ENCODE measurements at regions not wholly inside any gene's neighbourhood (a gene's known extent, or its start where the extent isn't known, plus 50 kb on each side); places are given as distances from the start of the nearest gene placed in this dataset.
"Not testable (repeated sequence)": the region's sequence is repeated elsewhere in the genome, so short reads cannot be mapped to it uniquely, and the experiment has no call there.

- H3K36me3 ChIP-seq (ENCODE audit: insufficient read depth, low read depth, low read length): no peaks in the 10 kb centered on the region
- H3K9me3 ChIP-seq (ENCODE audit: insufficient read depth, low read depth, low read length): no peaks in the 10 kb centered on the region
- no peak overlapping the region for H3K4me3 ChIP-seq (ENCODE audit: low read length)
- H3K4me1 ChIP-seq (ENCODE audit: insufficient read depth, low read length): no peaks in the 10 kb centered on the region
- H3K9ac ChIP-seq (ENCODE audit: low read depth, low read length): no peak overlapping the region
- H3K27ac ChIP-seq (ENCODE audit: low read length): no peak overlapping the region
- no peaks in the 10 kb centered on the region for H3K27me3 ChIP-seq (ENCODE audit: insufficient read depth, low read length)
Measured at GRCh38 chr2:145802133-145802532, 1282.2 kb upstream of the ZEB2 start.

- Histone ChIP-seq H3K27ac (ENCODE audit: low read length) (no peak overlapping the region), H3K9ac (ENCODE audit: low read depth, low read length) (no peak overlapping the region), H3K4me1 (ENCODE audit: insufficient read depth, low read length) (no peaks in the 10 kb centered on the region), H3K4me3 (ENCODE audit: low read length) (no peak overlapping the region), H3K36me3 (ENCODE audit: insufficient read depth, low read depth, low read length) (no peaks in the 10 kb centered on the region), H3K27me3 (ENCODE audit: insufficient read depth, low read length) (no peaks in the 10 kb centered on the region), H3K9me3 (ENCODE audit: insufficient read depth, low read depth, low read length) (no peaks in the 10 kb centered on the region)
Measured at GRCh38 chr2:145801210-145801609, 1281.3 kb upstream of the ZEB2 start.

GRCh38 chr2:145800151-145801091 lies 1280.5 kb upstream of the ZEB2 start:
- H3K4me3 ChIP-seq (ENCODE audit: low read length): no peak overlapping the region
- no peaks in the 10 kb centered on the region for H3K4me1 ChIP-seq (ENCODE audit: insufficient read depth, low read length)
- H3K36me3 ChIP-seq (ENCODE audit: insufficient read depth, low read depth, low read length): no peaks in the 10 kb centered on the region
- no peak overlapping the region for H3K27ac ChIP-seq (ENCODE audit: low read length)
- H3K27me3 ChIP-seq (ENCODE audit: insufficient read depth, low read length): no peaks in the 10 kb centered on the region
- H3K9ac ChIP-seq (ENCODE audit: low read depth, low read length): no peak overlapping the region
- no peaks in the 10 kb centered on the region for H3K9me3 ChIP-seq (ENCODE audit: insufficient read depth, low read depth, low read length)

GRCh38 chr2:145799595-145800108 lies 1279.7 kb upstream of the ZEB2 start:
- Histone ChIP-seq H3K36me3 (ENCODE audit: insufficient read depth, low read depth, low read length) (no peaks in the 10 kb centered on the region), H3K9ac (ENCODE audit: low read depth, low read length) (no peak overlapping the region), H3K27ac (ENCODE audit: low read length) (no peak overlapping the region), H3K27me3 (ENCODE audit: insufficient read depth, low read length) (no peaks in the 10 kb centered on the region), H3K4me1 (ENCODE audit: insufficient read depth, low read length) (no peaks in the 10 kb centered on the region), H3K4me3 (ENCODE audit: low read length) (no peak overlapping the region), H3K9me3 (ENCODE audit: insufficient read depth, low read depth, low read length) (no peaks in the 10 kb centered on the region)

GRCh38 chr2:145798419-145798818 lies 1278.5 kb upstream of the ZEB2 start:
- Histone ChIP-seq H3K27me3 (ENCODE audit: insufficient read depth, low read length) (no peaks in the 10 kb centered on the region), H3K4me3 (ENCODE audit: low read length) (no peak overlapping the region), H3K36me3 (ENCODE audit: insufficient read depth, low read depth, low read length) (no peaks in the 10 kb centered on the region), H3K9ac (ENCODE audit: low read depth, low read length) (no peak overlapping the region), H3K4me1 (ENCODE audit: insufficient read depth, low read length) (no peaks in the 10 kb centered on the region), H3K27ac (ENCODE audit: low read length) (no peak overlapping the region), H3K9me3 (ENCODE audit: insufficient read depth, low read depth, low read length) (no peaks in the 10 kb centered on the region)

GRCh38 chr2:145797692-145798091 lies 1277.8 kb upstream of the ZEB2 start:
- Histone ChIP-seq H3K4me3 (ENCODE audit: low read length) (no peak overlapping the region), H3K27ac (ENCODE audit: low read length) (no peak overlapping the region), H3K27me3 (ENCODE audit: insufficient read depth, low read length) (no peaks in the 10 kb centered on the region), H3K9ac (ENCODE audit: low read depth, low read length) (no peak overlapping the region), H3K9me3 (ENCODE audit: insufficient read depth, low read depth, low read length) (no peaks in the 10 kb centered on the region), H3K36me3 (ENCODE audit: insufficient read depth, low read depth, low read length) (no peaks in the 10 kb centered on the region), H3K4me1 (ENCODE audit: insufficient read depth, low read length) (no peaks in the 10 kb centered on the region)

- Histone ChIP-seq H3K9ac (ENCODE audit: low read depth, low read length) (no peak overlapping the region), H3K36me3 (ENCODE audit: insufficient read depth, low read depth, low read length) (no peaks in the 10 kb centered on the region), H3K4me1 (ENCODE audit: insufficient read depth, low read length) (no peaks in the 10 kb centered on the region), H3K9me3 (ENCODE audit: insufficient read depth, low read depth, low read length) (no peaks in the 10 kb centered on the region), H3K4me3 (ENCODE audit: low read length) (no peak overlapping the region), H3K27me3 (ENCODE audit: insufficient read depth, low read length) (no peaks in the 10 kb centered on the region), H3K27ac (ENCODE audit: low read length) (no peak overlapping the region)
Measured at GRCh38 chr2:145792745-145793144, 1272.8 kb upstream of the ZEB2 start.

- Histone ChIP-seq H3K9ac (ENCODE audit: low read depth, low read length) (no peak overlapping the region), H3K4me1 (ENCODE audit: insufficient read depth, low read length) (no peaks in the 10 kb centered on the region), H3K27ac (ENCODE audit: low read length) (no peak overlapping the region), H3K4me3 (ENCODE audit: low read length) (no peak overlapping the region), H3K27me3 (ENCODE audit: insufficient read depth, low read length) (no peaks in the 10 kb centered on the region), H3K9me3 (ENCODE audit: insufficient read depth, low read depth, low read length) (no peaks in the 10 kb centered on the region), H3K36me3 (ENCODE audit: insufficient read depth, low read depth, low read length) (no peaks in the 10 kb centered on the region)
Measured at GRCh38 chr2:145789636-145790035, 1269.7 kb upstream of the ZEB2 start.

- not testable (repeated sequence) for H3K9ac ChIP-seq (ENCODE audit: low read depth, low read length); H3K27me3 ChIP-seq (ENCODE audit: insufficient read depth, low read length); H3K4me3 ChIP-seq (ENCODE audit: low read length); H3K9me3 ChIP-seq (ENCODE audit: insufficient read depth, low read depth, low read length); H3K27ac ChIP-seq (ENCODE audit: low read length); H3K4me1 ChIP-seq (ENCODE audit: insufficient read depth, low read length); H3K36me3 ChIP-seq (ENCODE audit: insufficient read depth, low read depth, low read length)
Measured at GRCh38 chr2:145787597-145788361, 1267.9 kb upstream of the ZEB2 start.

GRCh38 chr2:145782607-145783006 lies 1262.7 kb upstream of the ZEB2 start:
- H3K4me1 ChIP-seq (ENCODE audit: insufficient read depth, low read length); H3K27me3 ChIP-seq (ENCODE audit: insufficient read depth, low read length); H3K27ac ChIP-seq (ENCODE audit: low read length); H3K9ac ChIP-seq (ENCODE audit: low read depth, low read length); H3K36me3 ChIP-seq (ENCODE audit: insufficient read depth, low read depth, low read length); H3K4me3 ChIP-seq (ENCODE audit: low read length): not testable (repeated sequence)
- H3K9me3 ChIP-seq (ENCODE audit: insufficient read depth, low read depth, low read length): peaks cover 11% of the 10 kb centered on the region; the same call in 1 of the 2 replicates

- Histone ChIP-seq H3K36me3 (ENCODE audit: insufficient read depth, low read depth, low read length) (no peaks in the 10 kb centered on the region), H3K4me3 (ENCODE audit: low read length) (no peak overlapping the region), H3K27ac (ENCODE audit: low read length) (no peak overlapping the region), H3K27me3 (ENCODE audit: insufficient read depth, low read length) (no peaks in the 10 kb centered on the region), H3K4me1 (ENCODE audit: insufficient read depth, low read length) (no peaks in the 10 kb centered on the region), H3K9ac (ENCODE audit: low read depth, low read length) (no peak overlapping the region), H3K9me3 (ENCODE audit: insufficient read depth, low read depth, low read length) (peaks cover 11% of the 10 kb centered on the region; the same call in 1 of the 2 replicates)
Measured at GRCh38 chr2:145777914-145778313, 1258.0 kb upstream of the ZEB2 start.
